Transverse colon (tissue), 4 donors: ENCODE measurements at regions not wholly inside any gene's neighbourhood (a gene's known extent, or its start where the extent isn't known, plus 50 kb on each side); places are given as distances from the start of the nearest gene placed in this dataset.
"Not testable (repeated sequence)": the region's sequence is repeated elsewhere in the genome, so short reads cannot be mapped to it uniquely, and the experiment has no call there.

Experiments
- DNase-seq: peaks from one replicate; pipeline ENCODE4 v3.0.0-alpha.2; 2019
- H3K27ac ChIP-seq, 4 donors: fragments of 200-600 bp; sonication (generic); 2 replicates each; pipeline ENCODE4 v1.5.1; 2016 to 2018; ENCODE audit warnings: inconsistent platforms in 4 of 4
- H3K27me3 ChIP-seq: fragments of 200-600 bp; sonication (generic); 2 replicates; pipeline ENCODE4 v1.5.1; 2017; ENCODE audit warnings: inconsistent platforms
- H3K36me3 ChIP-seq, 4 donors: fragments of 200-600 bp; sonication (generic); 2 replicates each; pipeline ENCODE4 v1.5.1; 2017 to 2019; ENCODE audit warnings: inconsistent platforms in 4 of 4
- H3K4me1 ChIP-seq, 4 donors: fragments of 200-600 bp; sonication (generic); 2 replicates each; pipeline ENCODE4 v1.5.1; 2017 to 2020; ENCODE audit warnings: inconsistent platforms in 4 of 4
- H3K4me3 ChIP-seq, 4 donors: fragments of 200-600 bp; sonication (generic); 1 replicate in 1 of 4; 2 replicates in 3 of 4; pipeline versions ENCODE4 v1.5.1 to v1.6.1; 2017 to 2019; ENCODE audit warnings: inconsistent platforms in 4 of 4
- H3K9me3 ChIP-seq, 2 donors: fragments of 200-600 bp; sonication (generic); 2 replicates each; pipeline ENCODE4 v1.5.1; 2017 to 2019; ENCODE audit warnings: inconsistent platforms in 2 of 2
- CTCF ChIP-seq, 5 experiments: fragments of 200-600 bp in 3 of 5; fragments of 450-650 bp in 2 of 5; sonication (generic) in 3 of 5; IDR thresholded peaks; 1 replicate in 2 of 5; 2 replicates in 3 of 5; pipeline ENCODE4 v1.5.1; 2016 to 2017; ENCODE audit warnings: antibody characterized with exemption in 5 of 5, inconsistent platforms in 3 of 5, mild to moderate bottlenecking in 2 of 5, moderate library complexity in 1 of 5
- EP300 ChIP-seq: sonication (generic); formaldehyde crosslinking; IDR thresholded peaks from one replicate; pipeline ENCODE4 v1.6.1; 2017; ENCODE audit warnings: antibody characterized with exemption, low read depth
- POLR2A ChIP-seq: fragments of 450-650 bp; IDR thresholded peaks from one replicate; pipeline ENCODE4 v1.6.1; 2016; ENCODE audit warnings: antibody characterized with exemption, mild to moderate bottlenecking, moderate library complexity
- POLR2AphosphoS5 ChIP-seq, 3 donors: sonication (generic); formaldehyde crosslinking; IDR thresholded peaks; one replicate each; pipeline ENCODE4 v1.6.1; 2016; ENCODE audit warnings: antibody characterized with exemption in 3 of 3
- WGBS, 2 donors: methylation state at CpG; one replicate each; pipeline ENCODE4 v1.1.5; 2018; ENCODE audit warnings: low coverage in 1 of 2; 5-methylcytosine and 5-hydroxymethylcytosine counted together
- in situ Hi-C, 4 donors: fragments of 200-750 bp; cut with MboI; loops; one replicate each; pipeline versions ENCODE4 v1.15.0 to v1.15.1; 2017; ENCODE audit warnings: low sequenced_read_pairs in 3 of 4, low pct_ligation_motif_present in 1 of 4, low pct_unique_long_range_greater_than_20kb in 1 of 4
- intact Hi-C: fragments of 100-400 bp; cut with DNase I; formaldehyde crosslinking; loops from one replicate; pipeline ENCODE4 v1.15.1; 2023; ENCODE audit warnings: low total_unique reads

GRCh38 chr1:238336531-238336930, 445.8 kb upstream of the ZP4 start:
- intact Hi-C loops (no loop called here), in situ Hi-C loops (no loop called here)
- WGBS, 2 donors: 71 to 72% methylated on average over 7 of the region's 7 CpGs
- no peak overlapping the region for H3K4me3 ChIP-seq
- no peaks in the 10 kb centered on the region for H3K9me3 ChIP-seq
- DNase-seq: no peak
- H3K36me3 ChIP-seq: no peaks in the 10 kb centered on the region
- no peaks in the 10 kb centered on the region for H3K4me1 ChIP-seq
- no peaks in the 10 kb centered on the region for H3K27me3 ChIP-seq
- no peak overlapping the region for H3K27ac ChIP-seq
- no peak for TF ChIP-seq CTCF (IDR thresholded peaks at IDR 0.05)
- no peak for TF ChIP-seq EP300
- TF ChIP-seq POLR2A: no peak
- no peak for TF ChIP-seq POLR2AphosphoS5 (IDR thresholded peaks at IDR 0.05)

- intact Hi-C loops (no loop called here), in situ Hi-C loops (no loop called here)
- H3K36me3 ChIP-seq: no peaks in the 10 kb centered on the region
- no peak overlapping the region for H3K4me3 ChIP-seq
- no peaks in the 10 kb centered on the region for H3K27me3 ChIP-seq
- 48 to 82% methylated on average over 1 of the region's 1 CpG for WGBS, 2 donors
- TF ChIP-seq EP300: no peak
- TF ChIP-seq CTCF (IDR thresholded peaks at IDR 0.05): no peak
- no peak for TF ChIP-seq POLR2AphosphoS5 (IDR thresholded peaks at IDR 0.05)
- no peak for TF ChIP-seq POLR2A
- no peak overlapping the region for H3K27ac ChIP-seq
- no peak for DNase-seq
- H3K4me1 ChIP-seq: no peaks in the 10 kb centered on the region
- H3K9me3 ChIP-seq: no peaks in the 10 kb centered on the region
These were observed 443.4 kb upstream of the ZP4 start for GRCh38 chr1:238334170-238334569.

DNA sequence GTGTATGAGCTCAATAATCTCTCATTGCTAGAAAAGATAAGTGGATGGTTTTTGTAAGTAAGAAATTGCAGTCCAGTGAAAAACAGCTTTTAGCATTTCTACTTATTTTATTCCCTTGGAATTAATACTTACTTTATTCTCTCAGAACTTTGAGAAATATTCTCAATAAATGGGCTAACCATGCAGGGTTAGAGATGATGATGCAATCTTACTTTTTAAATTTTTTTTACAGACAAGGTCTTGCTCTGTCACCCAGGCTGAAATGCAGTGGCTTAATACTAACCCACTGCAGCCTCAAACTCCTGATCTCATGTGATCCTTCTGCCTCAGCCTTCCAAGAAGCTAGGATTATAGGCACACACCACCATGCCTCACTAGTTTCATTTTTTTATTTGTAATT, 440.8 kb upstream of the ZP4 start:
- intact Hi-C loops: no loop called here
- Histone ChIP-seq H3K9me3 (no peaks in the 10 kb centered on the region), H3K27me3 (no peaks in the 10 kb centered on the region), H3K4me3 (no peak overlapping the region), H3K4me1 (no peaks in the 10 kb centered on the region), H3K36me3 (no peaks in the 10 kb centered on the region), H3K27ac (no peak overlapping the region)
- no peak for DNase-seq
- TF ChIP-seq POLR2AphosphoS5 (IDR thresholded peaks at IDR 0.05) (no peak), CTCF (IDR thresholded peaks at IDR 0.05) (no peak)
- in situ Hi-C loops: no loop called here

DNA sequence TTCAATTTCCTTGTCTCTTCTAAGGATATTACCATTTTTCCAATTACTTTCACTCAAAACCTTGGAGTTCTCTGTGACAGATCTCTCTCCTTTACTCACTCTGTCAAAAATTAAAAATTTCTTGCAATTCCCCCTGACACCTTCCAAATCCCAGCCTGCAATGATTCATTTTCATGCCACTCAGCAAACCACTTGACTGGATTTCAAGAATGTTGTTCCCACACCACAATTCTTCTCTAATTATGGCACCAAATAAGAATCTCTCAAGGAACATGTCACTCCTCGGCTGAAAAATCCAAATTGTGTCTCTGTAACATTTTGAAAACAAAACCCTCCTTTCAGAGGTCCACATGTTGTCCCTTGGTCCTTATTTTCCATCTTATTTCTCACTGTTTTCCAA, 438.9 kb upstream of the ZP4 start:
- in situ Hi-C loops (no loop called here), intact Hi-C loops (no loop called here)
- no peak overlapping the region for H3K27ac ChIP-seq
- no peaks in the 10 kb centered on the region for H3K36me3 ChIP-seq
- TF ChIP-seq POLR2AphosphoS5 (IDR thresholded peaks at IDR 0.05): no peak
- no peak for TF ChIP-seq CTCF (IDR thresholded peaks at IDR 0.05)
- TF ChIP-seq EP300: no peak
- no peaks in the 10 kb centered on the region for H3K9me3 ChIP-seq
- H3K27me3 ChIP-seq: no peaks in the 10 kb centered on the region
- DNase-seq: no peak
- WGBS, 2 donors: 54 to 59% methylated on average over 1 of the region's 1 CpG
- H3K4me1 ChIP-seq: no peaks in the 10 kb centered on the region
- H3K4me3 ChIP-seq: no peak overlapping the region

GRCh38 chr1:238327033-238327432, 436.3 kb upstream of the ZP4 start:
- H3K27me3 ChIP-seq, H3K9me3 ChIP-seq, intact Hi-C loops, H3K27ac ChIP-seq, in situ Hi-C loops, DNase-seq, H3K4me1 ChIP-seq, H3K36me3 ChIP-seq, H3K4me3 ChIP-seq: not testable (repeated sequence)
- 93% methylated on average over 22 of the region's 22 CpGs; no CpG with 5 or more reads in 1 of the 2 donors for WGBS, 2 donors

DNA sequence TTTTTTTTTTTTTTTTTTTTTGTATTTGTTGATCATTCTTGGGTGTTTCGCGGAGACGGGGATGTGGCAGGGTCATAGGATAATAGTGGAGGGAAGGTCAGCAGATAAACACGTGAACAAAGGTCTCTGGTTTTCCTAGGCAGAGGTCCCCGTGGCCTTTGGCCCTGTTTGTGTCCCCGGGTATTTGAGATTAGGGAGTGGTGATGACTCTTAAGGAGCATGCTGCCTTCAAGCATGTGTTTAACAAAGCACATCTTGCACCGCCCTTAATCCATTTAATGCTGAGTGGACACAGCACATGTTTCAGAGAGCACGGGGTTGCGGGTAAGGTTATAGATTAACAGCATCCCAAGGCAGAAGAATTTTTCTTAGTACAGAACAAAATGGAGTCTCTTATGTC, 435.8 kb upstream of the ZP4 start:
- H3K4me3 ChIP-seq, H3K27ac ChIP-seq, in situ Hi-C loops, H3K27me3 ChIP-seq, H3K4me1 ChIP-seq, H3K9me3 ChIP-seq, DNase-seq, intact Hi-C loops, H3K36me3 ChIP-seq: not testable (repeated sequence)
- 78% methylated on average over 9 of the region's 9 CpGs for WGBS, 2 donors
